ENCODE measurements at regions not wholly inside any gene's neighbourhood (a gene's known extent, or its start where the extent isn't known, plus 50 kb on each side); places are given as distances from the start of the nearest gene placed in this dataset.

DNA sequence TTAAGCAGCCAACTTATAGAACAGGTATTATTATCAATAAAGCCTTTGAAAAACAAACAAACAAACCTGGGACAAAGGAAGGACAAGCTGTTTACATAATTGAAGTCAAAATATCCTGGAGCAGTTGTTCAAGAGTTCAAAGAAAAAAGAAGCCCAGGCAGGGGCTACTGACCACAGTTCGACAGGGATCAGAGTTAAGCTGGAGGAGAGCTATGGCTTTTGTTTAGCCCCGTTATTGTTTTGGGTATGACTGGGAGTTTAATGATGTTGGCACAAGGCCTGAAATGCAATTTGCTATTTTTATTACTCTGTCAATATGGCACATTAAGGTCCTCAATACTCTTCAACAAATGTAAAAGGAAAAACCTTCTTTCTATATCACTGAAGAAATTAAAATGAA is 624.4 kb upstream of the KLHL1 start:
- no peaks in the 10 kb centered on the region for H3K9me3 ChIP-seq (ENCODE audit: low read depth, low read length)
- no peak for DNase-seq (ENCODE audit: low read depth, low spot score)
- H3K4me3 ChIP-seq: no peak overlapping the region
- no peaks in the 10 kb centered on the region for H3K36me3 ChIP-seq (ENCODE audit: insufficient read depth, low read length)
- no peak overlapping the region for H3K9ac ChIP-seq (ENCODE audit: insufficient read length)
- H3K27ac ChIP-seq: no peak overlapping the region
- TF ChIP-seq EZH2 (IDR thresholded peaks at IDR 0.05): no peak
- TF ChIP-seq FOXP2 (optimal IDR thresholded peaks at IDR 0.05; ENCODE audit: control extremely low read depth, extremely low read length, insufficient read depth): no peak
- TF ChIP-seq POLR2AphosphoS5 (IDR thresholded peaks at IDR 0.05; ENCODE audit: borderline replicate concordance, low read depth, low read length): no peak

DNA sequence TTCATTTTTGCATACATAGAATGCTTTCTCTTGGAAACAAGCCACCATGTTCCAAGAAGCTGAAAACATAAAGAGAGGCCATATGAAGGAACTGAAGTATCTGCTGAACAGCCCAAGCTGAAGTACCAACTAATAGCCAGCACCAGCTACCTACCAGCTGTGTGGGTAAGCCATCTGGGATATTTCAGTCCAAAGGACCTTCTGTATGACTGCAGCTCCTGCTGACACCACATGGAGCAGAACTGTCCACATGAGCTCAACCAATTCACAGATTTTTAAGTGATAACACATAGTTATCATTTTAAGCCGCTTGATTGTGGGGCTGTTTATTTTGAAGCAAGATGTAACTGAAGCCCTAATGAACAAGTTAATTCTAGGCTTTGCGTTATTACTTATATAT is 621.1 kb upstream of the KLHL1 start:
- Histone ChIP-seq H3K9ac (ENCODE audit: insufficient read length) (no peak overlapping the region), H3K27ac (no peak overlapping the region), H3K4me3 (no peak overlapping the region), H3K36me3 (ENCODE audit: insufficient read depth, low read length) (no peaks in the 10 kb centered on the region), H3K9me3 (ENCODE audit: low read depth, low read length) (no peaks in the 10 kb centered on the region)
- no peak for DNase-seq (ENCODE audit: low read depth, low spot score)
- TF ChIP-seq EZH2 (IDR thresholded peaks at IDR 0.05) (no peak), FOXP2 (optimal IDR thresholded peaks at IDR 0.05; ENCODE audit: control extremely low read depth, extremely low read length, insufficient read depth) (no peak), POLR2AphosphoS5 (IDR thresholded peaks at IDR 0.05; ENCODE audit: borderline replicate concordance, low read depth, low read length) (no peak)

DNA sequence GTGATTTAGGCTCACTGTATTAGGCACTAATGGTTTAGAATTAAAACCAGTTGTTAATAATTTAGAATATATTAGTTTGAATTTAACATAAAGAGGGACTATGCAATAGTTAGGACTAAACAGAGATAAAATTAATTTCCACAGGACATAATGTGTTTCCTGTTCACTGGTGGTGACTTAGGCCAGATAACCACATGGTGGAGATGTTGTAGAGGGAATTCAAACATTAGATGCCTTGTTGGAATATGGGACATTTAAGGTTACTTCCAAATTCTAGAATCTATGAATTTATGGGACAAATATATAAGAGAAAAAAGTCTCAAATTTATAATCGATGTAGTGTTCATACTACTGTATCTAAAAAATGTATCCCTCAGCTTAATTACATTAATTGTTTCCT is 615.5 kb upstream of the KLHL1 start:
- TF ChIP-seq POLR2AphosphoS5 (IDR thresholded peaks at IDR 0.05; ENCODE audit: borderline replicate concordance, low read depth, low read length) (no peak), FOXP2 (optimal IDR thresholded peaks at IDR 0.05; ENCODE audit: control extremely low read depth, extremely low read length, insufficient read depth) (no peak), EZH2 (IDR thresholded peaks at IDR 0.05) (no peak)
- no peak overlapping the region for H3K4me3 ChIP-seq
- H3K9ac ChIP-seq (ENCODE audit: insufficient read length): no peak overlapping the region
- no peak for DNase-seq (ENCODE audit: low read depth, low spot score)
- H3K27ac ChIP-seq: no peak overlapping the region
- no peaks in the 10 kb centered on the region for H3K36me3 ChIP-seq (ENCODE audit: insufficient read depth, low read length)
- H3K9me3 ChIP-seq (ENCODE audit: low read depth, low read length): no peaks in the 10 kb centered on the region

DNA sequence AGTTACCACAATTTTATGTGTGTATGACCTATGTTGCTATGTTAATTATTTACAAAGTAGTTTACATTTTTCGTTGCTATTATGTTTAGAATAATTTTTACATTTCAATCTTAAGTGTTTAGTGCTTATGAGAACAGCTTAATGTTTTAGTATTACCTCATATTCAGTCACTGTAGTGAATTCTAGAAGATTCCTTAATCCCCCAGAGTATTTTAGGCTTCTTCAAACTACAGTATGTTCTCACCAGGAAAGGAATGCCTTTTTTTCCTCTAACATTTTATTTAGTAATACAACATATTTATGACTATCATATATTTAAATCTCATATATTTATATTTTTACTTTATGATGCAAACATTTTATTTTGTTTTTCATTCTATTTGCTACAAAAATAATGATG is 612.1 kb upstream of the KLHL1 start:
- DNase-seq (ENCODE audit: low read depth, low spot score): no peak
- Histone ChIP-seq H3K27ac (no peak overlapping the region), H3K9ac (ENCODE audit: insufficient read length) (no peak overlapping the region), H3K4me3 (no peak overlapping the region), H3K36me3 (ENCODE audit: insufficient read depth, low read length) (no peaks in the 10 kb centered on the region), H3K9me3 (ENCODE audit: low read depth, low read length) (no peaks in the 10 kb centered on the region)
- TF ChIP-seq FOXP2 (optimal IDR thresholded peaks at IDR 0.05; ENCODE audit: control extremely low read depth, extremely low read length, insufficient read depth) (no peak), EZH2 (IDR thresholded peaks at IDR 0.05) (no peak), POLR2AphosphoS5 (IDR thresholded peaks at IDR 0.05; ENCODE audit: borderline replicate concordance, low read depth, low read length) (no peak)

DNA sequence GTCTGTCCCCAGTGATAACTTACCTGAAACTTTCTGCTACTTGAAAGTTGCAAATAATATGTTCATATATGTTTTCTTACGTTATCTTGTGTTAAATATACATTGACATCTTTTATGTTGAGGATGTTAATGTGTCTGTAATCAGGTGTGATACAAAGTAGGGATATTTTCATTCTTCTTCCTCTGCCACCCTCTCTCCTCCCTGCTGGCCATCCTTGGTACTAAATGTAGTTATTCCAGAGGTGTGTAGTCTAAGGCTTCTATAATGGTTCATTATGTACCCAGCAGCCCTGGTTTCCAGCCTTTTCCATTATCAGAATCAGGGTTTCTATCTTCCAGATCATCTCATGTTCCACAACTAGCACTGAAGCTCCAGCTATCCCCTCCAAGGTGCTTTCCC is 606.7 kb upstream of the KLHL1 start:
- no peaks in the 10 kb centered on the region for H3K36me3 ChIP-seq (ENCODE audit: insufficient read depth, low read length)
- no peak for DNase-seq (ENCODE audit: low read depth, low spot score)
- no peak overlapping the region for H3K4me3 ChIP-seq
- no peak overlapping the region for H3K27ac ChIP-seq
- no peaks in the 10 kb centered on the region for H3K9me3 ChIP-seq (ENCODE audit: low read depth, low read length)
- H3K9ac ChIP-seq (ENCODE audit: insufficient read length): no peak overlapping the region
- TF ChIP-seq FOXP2 (optimal IDR thresholded peaks at IDR 0.05; ENCODE audit: control extremely low read depth, extremely low read length, insufficient read depth): no peak
- TF ChIP-seq POLR2AphosphoS5 (IDR thresholded peaks at IDR 0.05; ENCODE audit: borderline replicate concordance, low read depth, low read length): no peak
- no peak for TF ChIP-seq EZH2 (IDR thresholded peaks at IDR 0.05)

DNA sequence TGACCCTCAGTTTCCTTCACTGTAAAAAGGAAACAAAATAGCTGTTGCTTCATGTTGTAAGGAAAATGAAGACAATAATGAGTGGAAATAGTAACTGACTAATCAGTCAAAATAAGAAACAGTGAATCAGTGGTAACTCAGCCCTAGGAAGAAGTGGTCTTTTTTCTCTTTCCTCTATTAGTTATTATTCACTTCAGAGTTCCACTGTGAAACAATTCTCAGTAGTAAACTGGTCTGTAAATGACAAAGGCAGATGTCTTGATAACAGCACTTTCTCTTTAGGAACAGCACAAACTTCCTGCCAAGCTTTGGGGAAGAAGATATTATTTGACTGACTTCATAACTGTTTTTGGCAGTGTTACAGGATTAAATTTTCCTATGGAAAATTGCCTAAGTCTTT is 600.5 kb upstream of the KLHL1 start:
- H3K4me3 ChIP-seq: no peak overlapping the region
- H3K9ac ChIP-seq (ENCODE audit: insufficient read length): no peak overlapping the region
- DNase-seq (ENCODE audit: low read depth, low spot score): no peak
- no peaks in the 10 kb centered on the region for H3K9me3 ChIP-seq (ENCODE audit: low read depth, low read length)
- no peaks in the 10 kb centered on the region for H3K36me3 ChIP-seq (ENCODE audit: insufficient read depth, low read length)
- TF ChIP-seq FOXP2 (optimal IDR thresholded peaks at IDR 0.05; ENCODE audit: control extremely low read depth, extremely low read length, insufficient read depth): no peak
- no peak for TF ChIP-seq POLR2AphosphoS5 (IDR thresholded peaks at IDR 0.05; ENCODE audit: borderline replicate concordance, low read depth, low read length)
- TF ChIP-seq EZH2 (IDR thresholded peaks at IDR 0.05): no peak
- no peak overlapping the region for H3K27ac ChIP-seq

DNA sequence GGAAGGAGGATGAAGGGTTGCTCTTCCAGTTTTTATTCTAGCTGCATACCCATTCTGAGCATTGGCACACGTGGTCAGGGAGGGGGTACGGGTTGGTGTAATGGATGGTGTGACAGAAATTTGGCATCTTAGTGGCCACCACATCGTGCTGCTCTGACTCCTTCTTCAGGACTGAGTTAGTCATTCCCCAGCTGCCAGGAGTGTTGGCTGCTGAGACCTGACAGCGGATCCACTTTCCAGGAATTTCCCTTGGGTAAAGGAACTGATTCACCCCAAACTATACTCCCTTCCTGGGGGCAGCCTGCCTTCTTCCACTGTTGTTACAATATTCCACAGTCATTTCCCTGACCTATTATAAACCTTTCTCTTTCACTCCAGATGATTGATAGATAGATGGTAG is 595.5 kb upstream of the KLHL1 start:
- Histone ChIP-seq H3K9me3 (ENCODE audit: low read depth, low read length) (no peaks in the 10 kb centered on the region), H3K9ac (ENCODE audit: insufficient read length) (no peak overlapping the region), H3K27ac (no peak overlapping the region), H3K36me3 (ENCODE audit: insufficient read depth, low read length) (no peaks in the 10 kb centered on the region), H3K4me3 (no peak overlapping the region)
- no peak for TF ChIP-seq EZH2 (IDR thresholded peaks at IDR 0.05)
- DNase-seq (ENCODE audit: low read depth, low spot score): no peak

DNA sequence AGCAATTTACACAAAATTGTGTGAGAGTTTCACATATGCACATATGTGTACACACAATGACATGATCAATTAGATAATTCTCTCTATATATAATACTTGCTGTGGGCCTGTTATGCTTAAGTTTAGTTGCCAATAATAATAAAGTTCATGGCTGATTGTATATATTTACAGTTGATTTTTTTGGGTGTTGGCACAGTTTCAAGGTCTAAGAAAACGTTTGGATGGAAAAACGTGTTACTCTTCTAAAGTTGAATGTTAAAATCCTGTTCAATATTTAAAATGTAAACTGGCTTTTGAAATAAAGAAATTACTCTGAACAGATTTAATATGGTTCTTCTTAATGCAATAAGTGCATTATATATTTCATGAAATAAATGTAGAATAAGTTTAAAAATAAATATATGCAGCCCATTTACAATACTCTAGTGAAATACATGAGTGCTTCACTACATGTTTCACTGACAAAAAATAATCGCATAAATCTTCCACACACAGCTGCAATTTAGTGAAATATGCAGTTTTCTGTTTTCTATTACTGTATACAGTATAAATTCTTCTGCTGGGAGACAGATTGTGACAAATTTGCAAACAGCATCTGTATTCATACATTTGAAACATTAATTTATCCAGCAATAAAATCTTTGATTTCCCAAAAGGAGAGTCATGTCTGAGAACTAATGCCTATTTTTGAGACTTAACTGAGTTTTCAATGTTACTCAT is 586.9 kb upstream of the KLHL1 start:
- Histone ChIP-seq H3K4me3 (no peak overlapping the region), H3K9ac (ENCODE audit: insufficient read length) (no peak overlapping the region), H3K27ac (no peak overlapping the region), H3K9me3 (ENCODE audit: low read depth, low read length) (no peaks in the 10 kb centered on the region), H3K36me3 (ENCODE audit: insufficient read depth, low read length) (no peaks in the 10 kb centered on the region)
- DNase-seq (ENCODE audit: low read depth, low spot score): no peak
- TF ChIP-seq POLR2AphosphoS5 (IDR thresholded peaks at IDR 0.05; ENCODE audit: borderline replicate concordance, low read depth, low read length) (no peak), FOXP2 (optimal IDR thresholded peaks at IDR 0.05; ENCODE audit: control extremely low read depth, extremely low read length, insufficient read depth) (no peak), EZH2 (IDR thresholded peaks at IDR 0.05) (no peak)

DNA sequence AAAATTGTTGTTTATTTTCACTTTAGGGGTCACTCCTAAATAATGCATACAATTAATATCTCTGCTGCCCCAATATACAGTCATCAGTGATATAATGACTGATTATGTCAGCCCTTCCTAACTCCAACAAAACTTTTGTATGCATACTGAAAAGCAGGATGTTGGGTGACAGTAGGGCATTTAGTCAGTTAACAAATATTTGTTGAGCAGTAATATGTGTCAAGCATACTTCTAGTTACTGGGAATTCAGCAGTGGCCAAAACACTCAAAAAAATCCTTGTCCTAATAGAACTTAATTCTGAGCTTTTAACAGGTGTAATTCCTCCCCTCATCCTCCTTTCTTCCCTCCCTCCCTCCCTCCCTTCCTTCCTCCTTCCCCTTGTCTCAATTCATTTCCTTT is 560.7 kb upstream of the KLHL1 start:
- TF ChIP-seq POLR2AphosphoS5 (IDR thresholded peaks at IDR 0.05; ENCODE audit: borderline replicate concordance, low read depth, low read length) (no peak), EZH2 (IDR thresholded peaks at IDR 0.05) (no peak), FOXP2 (optimal IDR thresholded peaks at IDR 0.05; ENCODE audit: control extremely low read depth, extremely low read length, insufficient read depth) (no peak)
- DNase-seq (ENCODE audit: low read depth, low spot score): no peak
- no peak overlapping the region for H3K4me3 ChIP-seq
- H3K36me3 ChIP-seq (ENCODE audit: insufficient read depth, low read length): no peaks in the 10 kb centered on the region
- no peaks in the 10 kb centered on the region for H3K9me3 ChIP-seq (ENCODE audit: low read depth, low read length)
- H3K9ac ChIP-seq (ENCODE audit: insufficient read length): no peak overlapping the region
- H3K27ac ChIP-seq: no peak overlapping the region

Data from SK-N-MC (cell line).